ENCODE measurements at regions not wholly inside any gene's neighbourhood (a gene's known extent, or its start where the extent isn't known, plus 50 kb on each side); places are given as distances from the start of the nearest gene placed in this dataset.

DNA sequence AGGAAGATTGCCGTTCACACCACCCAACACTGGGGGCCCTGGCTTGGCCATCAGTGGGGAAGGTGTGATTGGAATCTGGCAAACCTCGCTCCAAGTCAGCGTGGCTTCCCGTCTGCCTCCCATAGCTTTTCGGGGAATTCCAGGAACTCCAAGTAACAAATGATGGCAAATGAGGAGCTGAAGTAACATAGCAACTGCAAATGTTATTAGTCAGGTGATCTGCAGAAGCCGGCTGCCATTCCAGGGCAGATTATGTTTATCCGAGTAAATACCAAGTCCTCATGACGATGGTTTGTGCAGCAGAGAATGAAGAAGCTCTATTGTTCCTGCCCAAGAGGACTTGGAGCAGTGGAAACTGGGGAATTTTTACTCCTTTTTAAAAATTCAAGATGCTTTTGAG is 270.5 kb upstream of the PODXL start:
- TF ChIP-seq, protein P1, sequence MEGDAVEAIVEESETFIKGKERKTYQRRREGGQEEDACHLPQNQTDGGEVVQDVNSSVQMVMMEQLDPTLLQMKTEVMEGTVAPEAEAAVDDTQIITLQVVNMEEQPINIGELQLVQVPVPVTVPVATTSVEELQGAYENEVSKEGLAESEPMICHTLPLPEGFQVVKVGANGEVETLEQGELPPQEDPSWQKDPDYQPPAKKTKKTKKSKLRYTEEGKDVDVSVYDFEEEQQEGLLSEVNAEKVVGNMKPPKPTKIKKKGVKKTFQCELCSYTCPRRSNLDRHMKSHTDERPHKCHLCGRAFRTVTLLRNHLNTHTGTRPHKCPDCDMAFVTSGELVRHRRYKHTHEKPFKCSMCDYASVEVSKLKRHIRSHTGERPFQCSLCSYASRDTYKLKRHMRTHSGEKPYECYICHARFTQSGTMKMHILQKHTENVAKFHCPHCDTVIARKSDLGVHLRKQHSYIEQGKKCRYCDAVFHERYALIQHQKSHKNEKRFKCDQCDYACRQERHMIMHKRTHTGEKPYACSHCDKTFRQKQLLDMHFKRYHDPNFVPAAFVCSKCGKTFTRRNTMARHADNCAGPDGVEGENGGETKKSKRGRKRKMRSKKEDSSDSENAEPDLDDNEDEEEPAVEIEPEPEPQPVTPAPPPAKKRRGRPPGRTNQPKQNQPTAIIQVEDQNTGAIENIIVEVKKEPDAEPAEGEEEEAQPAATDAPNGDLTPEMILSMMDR (IDR thresholded peaks at IDR 0.05) = no peak
- no peak for TF ChIP-seq POLR2A (IDR thresholded peaks at IDR 0.05)
- no peak for TF ChIP-seq POLR2AphosphoS5 (IDR thresholded peaks at IDR 0.05)
- TF ChIP-seq EP300 (IDR thresholded peaks at IDR 0.05) = no peak

All from gastroesophageal sphincter (tissue), 3 donors.